Hepatocyte (in vitro differentiated cells): ENCODE measurements at regions not wholly inside any gene's neighbourhood (a gene's known extent, or its start where the extent isn't known, plus 50 kb on each side); places are given as distances from the start of the nearest gene placed in this dataset.

Experiments used
- EZH2 ChIP-seq: fragments of 200-600 bp; sonication (generic); IDR thresholded peaks from 2 replicates; pipeline ENCODE4 v1.6.1; 2016; ENCODE audit warnings: antibody characterized with exemption, mild to moderate bottlenecking, borderline replicate concordance
- EZH2phosphoT487 ChIP-seq: fragments of 200-600 bp; sonication (generic); IDR thresholded peaks from one replicate; pipeline ENCODE4 v1.6.1; 2018; ENCODE audit warnings: antibody characterized with exemption, mild to moderate bottlenecking, low read depth, moderate library complexity; ENCODE audit not compliant: unreplicated experiment, severe bottlenecking
- TF ChIP-seq, protein P1 (sequence below): fragments of 200-600 bp; sonication (generic); IDR thresholded peaks from 2 replicates; pipeline ENCODE4 v1.5.1; 2016; ENCODE audit warnings: antibody characterized with exemption, mild to moderate bottlenecking; ENCODE audit not compliant: poor library complexity

DNA sequence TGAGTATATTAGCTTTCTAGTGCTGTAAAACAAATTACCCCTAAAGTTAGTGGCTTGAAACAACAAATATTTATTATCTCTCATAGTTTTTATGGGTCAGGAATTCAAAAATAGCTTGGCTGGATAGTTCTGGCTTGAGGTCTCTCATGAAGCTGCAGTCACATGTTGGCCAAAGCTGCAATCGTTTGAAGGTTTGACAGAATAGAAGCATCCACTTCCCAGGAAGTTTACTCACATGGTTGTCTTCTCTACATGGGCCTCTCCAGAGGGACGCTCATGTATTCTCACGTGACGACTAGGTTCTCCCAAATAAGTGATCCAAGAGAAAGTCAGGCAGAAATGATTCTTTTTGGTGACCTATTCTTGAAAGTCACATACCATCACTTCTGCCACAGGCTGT lies 99.1 kb downstream of the NIBAN1 start:
- TF ChIP-seq, protein P1, sequence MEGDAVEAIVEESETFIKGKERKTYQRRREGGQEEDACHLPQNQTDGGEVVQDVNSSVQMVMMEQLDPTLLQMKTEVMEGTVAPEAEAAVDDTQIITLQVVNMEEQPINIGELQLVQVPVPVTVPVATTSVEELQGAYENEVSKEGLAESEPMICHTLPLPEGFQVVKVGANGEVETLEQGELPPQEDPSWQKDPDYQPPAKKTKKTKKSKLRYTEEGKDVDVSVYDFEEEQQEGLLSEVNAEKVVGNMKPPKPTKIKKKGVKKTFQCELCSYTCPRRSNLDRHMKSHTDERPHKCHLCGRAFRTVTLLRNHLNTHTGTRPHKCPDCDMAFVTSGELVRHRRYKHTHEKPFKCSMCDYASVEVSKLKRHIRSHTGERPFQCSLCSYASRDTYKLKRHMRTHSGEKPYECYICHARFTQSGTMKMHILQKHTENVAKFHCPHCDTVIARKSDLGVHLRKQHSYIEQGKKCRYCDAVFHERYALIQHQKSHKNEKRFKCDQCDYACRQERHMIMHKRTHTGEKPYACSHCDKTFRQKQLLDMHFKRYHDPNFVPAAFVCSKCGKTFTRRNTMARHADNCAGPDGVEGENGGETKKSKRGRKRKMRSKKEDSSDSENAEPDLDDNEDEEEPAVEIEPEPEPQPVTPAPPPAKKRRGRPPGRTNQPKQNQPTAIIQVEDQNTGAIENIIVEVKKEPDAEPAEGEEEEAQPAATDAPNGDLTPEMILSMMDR: no peak
- TF ChIP-seq EZH2: no peak
- no peak for TF ChIP-seq EZH2phosphoT487
